ENCODE measurements at regions not wholly inside any gene's neighbourhood (a gene's known extent, or its start where the extent isn't known, plus 50 kb on each side); places are given as distances from the start of the nearest gene placed in this dataset.

GRCh38 chr3:150057227-150057626 lies 86.5 kb upstream of the PFN2 start:
- DNase-seq = no peak

DNA sequence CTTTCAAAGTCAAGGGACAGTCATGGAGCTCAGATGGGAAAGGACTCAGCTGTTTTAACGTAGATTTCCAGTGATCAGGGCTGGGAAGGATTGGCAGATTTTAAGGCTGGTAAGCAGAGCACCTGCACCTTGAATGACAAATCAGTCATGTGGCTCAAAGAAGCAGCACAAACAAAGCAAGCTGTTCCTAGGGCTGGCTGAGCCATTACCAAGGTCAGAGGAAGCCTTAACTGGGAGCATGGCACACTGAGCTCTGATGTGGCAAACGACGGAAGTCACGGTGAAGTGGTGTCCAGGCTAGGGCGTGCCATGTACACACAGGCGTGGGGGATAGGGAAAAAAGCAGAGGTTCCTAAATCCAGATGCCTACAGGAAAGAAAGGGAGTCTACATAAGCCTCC lies 84.6 kb upstream of the PFN2 start:
- no peak for DNase-seq

DNA sequence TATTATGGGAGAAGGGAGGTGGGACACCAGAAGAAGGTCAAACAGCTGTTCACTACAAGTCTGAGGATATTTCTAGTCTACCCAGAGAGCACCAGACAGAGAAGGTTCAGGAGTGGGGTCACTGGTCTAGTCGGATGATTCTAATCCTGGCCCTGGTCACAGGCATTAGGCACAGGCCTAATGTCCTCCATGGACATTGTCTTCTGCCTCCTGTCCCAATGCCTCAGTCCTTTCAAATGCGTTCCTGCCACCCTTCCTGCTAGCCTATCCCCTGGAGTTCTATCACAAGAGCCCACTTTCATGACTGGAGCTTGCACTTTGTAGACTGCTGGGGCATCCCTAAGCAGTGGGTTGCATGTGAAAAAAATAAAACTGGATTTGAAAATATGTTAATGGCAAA lies 83.9 kb upstream of the PFN2 start:
- DNase-seq = no peak

DNA sequence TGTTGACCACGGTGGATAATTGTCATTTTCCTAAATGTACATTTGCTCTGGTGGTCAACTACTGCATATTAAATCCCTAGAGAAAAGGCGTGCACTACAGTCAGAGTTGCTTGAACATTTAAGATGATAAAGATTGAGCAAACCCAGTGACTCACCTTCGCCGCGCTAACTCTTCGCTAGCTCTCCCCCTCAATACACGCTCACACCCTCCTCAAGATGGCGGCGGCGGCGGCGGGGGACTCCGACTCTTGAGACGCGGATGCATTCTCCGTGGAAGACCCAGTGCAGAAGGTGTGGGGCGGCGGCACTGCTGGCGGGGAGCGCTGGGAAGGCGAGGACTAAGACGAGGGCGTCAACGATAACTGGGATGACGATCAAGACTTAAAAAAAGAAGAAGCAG lies 79.8 kb upstream of the PFN2 start:
- DNase-seq = no peak

DNA sequence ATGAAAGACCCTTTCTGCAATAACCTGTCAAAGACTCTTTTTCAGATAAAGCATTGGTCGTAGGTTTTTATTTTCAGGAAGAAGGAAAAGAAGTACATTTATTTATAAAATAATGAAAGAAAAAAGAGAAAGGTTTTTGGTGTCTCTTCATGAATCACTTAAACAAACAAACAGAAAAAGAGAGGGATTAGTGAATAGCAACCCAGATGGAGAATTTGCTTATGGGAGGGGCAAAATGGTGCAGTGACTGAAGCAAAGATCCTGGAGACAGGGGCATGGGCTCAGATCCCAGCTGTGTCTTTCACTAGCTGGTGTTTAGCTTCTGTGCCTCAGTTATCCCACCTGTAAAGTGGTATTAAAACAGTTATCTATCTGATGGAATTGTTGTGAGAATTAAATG lies 78.6 kb upstream of the PFN2 start:
- no peak for DNase-seq

DNA sequence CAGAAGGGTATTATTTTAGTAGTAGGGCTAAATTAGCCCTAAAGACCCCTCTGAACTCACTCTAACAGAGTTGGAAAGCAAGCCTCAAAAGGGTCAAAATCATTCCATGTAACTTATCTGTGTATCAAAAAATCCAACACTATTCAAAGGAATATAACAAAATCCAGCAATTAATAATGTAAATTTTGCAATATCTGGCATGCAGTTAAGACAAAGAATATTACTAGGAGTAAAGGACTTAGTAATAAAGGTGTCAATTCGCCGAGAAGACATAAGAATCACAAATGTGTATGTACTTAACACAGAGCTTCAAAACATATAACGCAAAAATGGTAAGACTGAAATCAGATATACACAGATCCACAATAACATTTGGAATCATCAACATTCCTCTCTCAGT lies 71.2 kb upstream of the PFN2 start:
- no peak for DNase-seq

DNA sequence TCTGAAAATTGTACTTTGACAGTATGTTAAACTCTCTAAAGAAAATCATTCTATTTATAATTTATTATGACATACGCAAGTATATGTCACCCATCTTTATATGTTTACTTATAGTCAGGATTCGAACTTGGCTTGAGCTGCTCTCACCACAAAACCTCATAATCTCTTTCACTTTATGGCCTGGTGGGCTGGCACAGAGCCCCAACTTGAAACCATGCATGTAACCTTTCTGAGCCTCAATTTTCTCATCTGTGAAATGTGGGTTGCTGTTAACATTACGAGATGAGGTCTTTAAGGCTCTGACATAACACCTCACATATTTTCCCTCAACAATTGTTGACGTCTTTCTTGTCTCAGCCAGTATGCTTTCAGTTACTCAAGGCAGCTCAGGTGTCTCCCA lies 69.4 kb upstream of the PFN2 start:
- DNase-seq = no peak

- DNase-seq = no peak
These were observed 68.1 kb upstream of the PFN2 start for GRCh38 chr3:150038830-150039229.

DNA sequence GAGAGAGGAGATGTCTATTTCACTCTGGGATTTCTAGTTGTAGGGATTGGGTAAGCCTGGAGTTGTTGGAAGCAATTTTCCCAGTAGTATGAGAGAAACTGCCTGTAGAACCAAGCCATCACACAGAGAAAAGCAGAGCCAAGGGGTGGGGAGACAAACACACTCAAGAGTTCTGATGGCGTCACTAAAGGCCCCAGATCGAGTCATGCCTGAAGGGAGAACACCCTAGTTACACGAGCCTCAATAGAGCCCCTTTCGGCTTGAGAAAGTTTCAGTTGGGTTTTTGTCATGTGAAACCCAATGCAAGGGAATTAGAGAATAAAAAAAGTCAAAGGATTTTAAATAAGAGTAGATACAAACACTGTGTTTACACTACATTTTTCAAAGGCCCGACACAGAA lies 66.1 kb upstream of the PFN2 start:
- DNase-seq = no peak

GRCh38 chr3:150035910-150036612 lies 65.4 kb upstream of the PFN2 start:
- DNase-seq = no peak

- no peak for DNase-seq
These were observed 64.6 kb upstream of the PFN2 start for GRCh38 chr3:150035301-150035779.

DNA sequence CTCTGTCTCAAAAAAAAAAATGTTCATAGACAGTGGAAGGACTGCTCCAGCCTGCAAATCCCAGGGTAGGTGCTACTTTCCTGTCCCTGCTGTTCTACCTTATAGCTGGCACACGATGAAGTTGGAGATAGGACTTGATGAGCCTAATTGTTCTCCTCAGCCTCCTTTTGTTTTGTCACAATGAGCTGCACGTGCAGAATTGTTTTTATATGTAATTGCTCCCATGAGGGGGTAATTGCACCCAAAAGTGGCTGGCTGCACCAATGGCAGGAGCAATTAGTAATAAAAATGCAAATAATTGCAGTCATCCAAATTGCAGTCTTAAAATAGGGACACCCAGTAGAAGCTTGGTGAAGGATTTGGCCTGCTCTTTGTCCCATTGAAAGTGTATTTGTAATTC lies 63.0 kb upstream of the PFN2 start:
- no peak for DNase-seq

DNA sequence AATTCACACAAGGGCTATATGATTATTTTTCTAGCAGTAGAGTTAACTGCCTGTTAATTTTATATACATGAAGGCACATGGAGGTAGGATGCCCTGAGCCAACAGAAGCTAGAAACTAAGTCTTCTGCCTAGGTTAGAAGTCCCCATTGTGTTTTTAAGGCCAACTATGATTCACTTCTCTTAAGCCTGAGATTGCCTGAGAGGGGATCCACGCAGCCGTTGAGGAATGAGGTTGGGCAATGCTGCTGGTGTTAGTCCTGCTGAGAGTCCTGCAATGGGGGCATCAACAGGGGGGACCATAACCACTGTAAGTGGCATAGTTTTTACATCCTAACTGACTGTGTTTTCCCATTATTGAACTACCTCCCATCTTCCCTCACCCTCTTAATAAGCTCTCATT lies 60.1 kb upstream of the PFN2 start:
- no peak for DNase-seq

DNA sequence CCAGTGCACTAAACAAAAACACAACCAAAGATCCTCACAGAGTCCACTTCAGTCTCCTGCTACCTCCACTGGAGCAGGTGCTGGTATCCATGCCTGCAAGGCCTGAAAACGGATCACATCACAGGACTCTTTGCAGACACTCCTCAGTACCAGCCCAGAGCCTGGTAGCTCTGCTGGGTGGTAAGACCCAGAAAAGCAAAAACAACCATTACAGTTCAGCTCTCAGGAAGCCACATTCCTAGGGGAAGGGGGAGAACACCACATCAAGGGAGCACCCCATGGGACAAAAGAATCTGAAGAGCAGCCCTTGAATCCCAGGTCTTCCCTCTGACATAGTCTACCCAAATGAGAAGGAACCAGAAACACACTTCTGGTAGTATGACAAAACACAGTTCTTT lies 52.5 kb upstream of the PFN2 start:
- no peak for DNase-seq

DNA sequence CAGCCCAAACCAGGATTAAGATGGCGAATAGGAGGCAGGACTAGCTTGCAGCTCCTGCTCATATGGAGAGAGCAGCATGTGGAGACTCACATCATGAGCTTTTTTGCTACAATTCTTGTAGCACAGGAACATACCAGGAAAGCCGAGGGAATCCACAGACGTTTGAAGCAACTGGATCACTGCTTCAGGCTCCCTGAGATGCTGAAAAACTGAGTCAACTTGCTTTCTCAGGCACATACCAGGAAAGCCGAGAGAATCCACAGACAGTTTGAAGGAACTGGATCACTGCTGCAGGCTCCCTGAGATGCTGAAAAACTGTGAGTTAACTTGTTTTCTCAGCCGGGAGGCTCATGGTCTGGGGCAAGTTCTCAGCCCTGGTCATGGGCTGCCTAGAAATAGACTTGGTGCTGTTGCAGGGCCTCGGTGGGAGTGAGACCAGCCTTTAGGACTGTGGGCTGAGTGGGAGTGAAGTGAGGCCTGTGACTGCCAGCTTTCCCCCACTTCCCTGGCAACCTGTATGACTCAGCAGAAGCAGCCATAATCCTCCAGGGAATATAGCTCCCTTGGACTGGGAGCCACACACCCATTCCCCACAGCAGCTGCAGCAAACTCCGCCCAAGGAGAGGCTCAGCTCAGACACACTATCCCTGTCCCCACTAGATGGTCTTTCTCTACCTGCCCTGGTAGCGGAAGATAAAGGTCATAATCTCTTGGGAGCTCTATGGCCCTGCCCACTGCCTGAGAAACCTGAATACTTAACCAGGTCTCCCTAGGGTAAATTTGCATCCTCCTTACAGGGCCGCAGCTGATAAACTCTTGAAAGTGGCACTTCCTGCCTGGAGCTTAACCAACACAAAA lies 51.9 kb upstream of the PFN2 start:
- no peak for DNase-seq

DNA sequence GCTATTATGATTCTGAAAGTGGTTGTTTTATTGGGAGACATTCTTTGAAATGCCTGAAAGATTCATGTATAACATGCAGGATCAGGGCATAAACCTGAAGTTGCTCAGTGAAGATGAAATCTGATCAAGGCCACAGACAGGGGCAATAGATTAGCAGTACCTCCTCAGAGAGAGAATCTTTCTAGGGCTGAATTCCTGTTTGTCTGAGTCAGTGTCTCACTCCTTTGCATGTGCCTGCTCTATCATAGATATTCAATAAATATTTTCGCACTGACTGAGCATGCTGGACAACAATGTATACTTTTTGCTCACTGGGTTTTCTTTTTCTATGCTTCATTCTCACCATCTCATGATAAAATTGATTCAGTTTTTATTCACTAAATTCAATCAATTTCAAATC lies 49.8 kb upstream of the PFN2 start:
- DNase-seq = no peak

All from NCI-H1048 (cell line).